UCSD-AML1 (cell line): ENCODE measurements at regions not wholly inside any gene's neighbourhood (a gene's known extent, or its start where the extent isn't known, plus 50 kb on each side); places are given as distances from the start of the nearest gene placed in this dataset.
"Not testable (repeated sequence)": the region's sequence is repeated elsewhere in the genome, so short reads cannot be mapped to it uniquely, and the experiment has no call there.

ENCODE experiments used
- DNase-seq: peaks from one replicate; lab custom pipeline; 2025; ENCODE audit not compliant: unreplicated experiment; lab: John Stamatoyannopoulos, UW

GRCh38 chr6:8652710-8653109 lies 217.4 kb upstream of the SLC35B3 start:
- DNase-seq, result no peak

DNA sequence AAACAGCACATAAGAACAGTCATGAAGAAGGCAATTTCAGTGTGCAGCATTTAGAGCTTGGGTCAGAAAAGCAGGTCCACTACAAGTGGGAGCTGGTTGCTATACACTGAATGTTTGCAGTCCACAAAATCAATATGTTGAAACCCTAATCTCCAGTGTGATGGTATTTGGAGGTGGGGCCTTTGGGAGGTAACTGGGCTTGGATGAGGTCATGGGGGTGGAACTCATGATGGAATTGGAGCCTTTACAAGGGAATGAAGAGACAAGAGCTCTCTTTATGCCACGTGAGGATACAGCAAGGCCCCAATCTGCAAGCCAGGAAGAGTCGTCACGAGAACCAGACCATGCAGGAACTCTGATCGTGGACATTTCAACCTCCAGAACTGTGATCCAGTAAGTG lies 216.7 kb upstream of the SLC35B3 start:
- no peak for DNase-seq

- DNase-seq, result no peak
Observed at GRCh38 chr6:8645212-8645611, 209.9 kb upstream of the SLC35B3 start.

- no peak for DNase-seq
Observed at GRCh38 chr6:8644306-8644705, 209.0 kb upstream of the SLC35B3 start.

- DNase-seq, result no peak
Observed at GRCh38 chr6:8642854-8643253, 207.5 kb upstream of the SLC35B3 start.

DNA sequence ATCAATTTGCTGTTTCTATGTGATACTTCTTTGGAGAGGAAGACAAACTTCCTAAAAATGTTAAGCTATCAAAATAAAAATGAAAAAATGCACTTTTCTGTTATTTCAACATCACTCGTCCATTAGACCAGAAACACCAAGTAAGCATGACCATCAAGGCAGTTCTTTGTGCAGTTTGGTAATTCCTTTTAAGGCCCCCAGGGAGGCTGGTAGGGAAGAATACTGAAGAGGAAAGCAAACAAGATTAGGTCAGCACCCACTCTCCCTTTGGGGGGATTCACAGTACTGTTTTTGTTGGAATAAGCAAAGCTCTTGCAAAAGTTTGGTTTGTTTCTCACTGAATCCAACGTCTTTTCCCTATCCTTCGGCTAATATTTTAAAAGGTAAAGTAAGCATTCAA lies 206.8 kb upstream of the SLC35B3 start:
- DNase-seq, result no peak

DNA sequence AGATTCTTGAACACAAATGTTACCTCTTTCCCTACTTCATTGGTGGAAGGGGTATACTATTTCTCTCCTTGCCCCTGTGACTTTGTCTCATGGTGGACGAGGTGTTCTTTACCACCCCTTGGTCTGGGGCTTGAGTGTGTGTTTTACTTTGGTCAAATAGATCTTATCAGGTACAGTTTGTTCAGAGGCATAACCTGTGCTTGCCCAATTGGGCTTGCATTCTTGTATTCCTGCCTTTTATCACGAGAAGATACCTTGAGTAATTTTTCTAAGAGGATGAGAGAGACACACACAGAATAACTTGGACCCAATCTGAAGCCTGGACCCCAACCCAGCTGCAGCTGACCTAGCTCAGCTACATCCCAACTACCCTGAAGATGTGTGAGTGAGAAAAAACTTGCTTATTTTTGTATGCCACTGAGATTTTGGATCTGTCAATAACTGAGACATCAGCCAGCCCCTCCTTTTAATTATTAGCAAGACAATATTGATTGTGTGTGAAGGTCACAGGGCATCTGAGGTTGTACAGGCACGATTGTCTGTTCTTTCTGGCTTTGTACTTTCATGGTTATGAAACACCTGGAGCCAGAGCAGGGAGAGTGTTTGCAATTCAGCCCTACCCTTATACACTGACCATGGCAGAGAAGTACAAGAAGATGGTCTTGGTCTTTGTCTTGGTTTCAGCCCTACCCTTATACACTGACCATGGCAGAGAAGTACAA lies 204.7 kb upstream of the SLC35B3 start:
- DNase-seq, result no peak

GRCh38 chr6:8637896-8638597 lies 202.7 kb upstream of the SLC35B3 start:
- no peak for DNase-seq

- DNase-seq, result no peak
Observed at GRCh38 chr6:8633762-8634161, 198.4 kb upstream of the SLC35B3 start.

DNA sequence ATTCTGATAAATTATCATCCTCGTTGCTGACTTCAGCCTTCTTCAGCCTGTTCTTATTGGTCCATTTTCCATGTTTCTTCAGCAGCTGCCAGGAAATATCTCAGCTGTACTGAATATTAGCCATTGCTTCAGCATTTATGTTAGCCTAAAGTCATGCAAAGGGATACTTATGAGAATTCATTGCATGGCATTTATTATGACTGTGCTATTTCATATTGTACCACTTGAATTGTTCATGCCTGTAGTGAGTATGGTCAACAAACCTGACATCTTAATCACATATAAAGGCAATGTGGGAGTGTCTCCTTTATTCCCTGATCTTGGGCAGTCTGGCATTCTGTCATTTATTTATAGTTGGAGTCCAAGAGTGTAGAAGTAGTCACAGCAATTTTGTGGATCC lies 193.4 kb upstream of the SLC35B3 start:
- DNase-seq, result no peak

- no peak for DNase-seq
Observed at GRCh38 chr6:8628063-8628462, 192.7 kb upstream of the SLC35B3 start.

DNA sequence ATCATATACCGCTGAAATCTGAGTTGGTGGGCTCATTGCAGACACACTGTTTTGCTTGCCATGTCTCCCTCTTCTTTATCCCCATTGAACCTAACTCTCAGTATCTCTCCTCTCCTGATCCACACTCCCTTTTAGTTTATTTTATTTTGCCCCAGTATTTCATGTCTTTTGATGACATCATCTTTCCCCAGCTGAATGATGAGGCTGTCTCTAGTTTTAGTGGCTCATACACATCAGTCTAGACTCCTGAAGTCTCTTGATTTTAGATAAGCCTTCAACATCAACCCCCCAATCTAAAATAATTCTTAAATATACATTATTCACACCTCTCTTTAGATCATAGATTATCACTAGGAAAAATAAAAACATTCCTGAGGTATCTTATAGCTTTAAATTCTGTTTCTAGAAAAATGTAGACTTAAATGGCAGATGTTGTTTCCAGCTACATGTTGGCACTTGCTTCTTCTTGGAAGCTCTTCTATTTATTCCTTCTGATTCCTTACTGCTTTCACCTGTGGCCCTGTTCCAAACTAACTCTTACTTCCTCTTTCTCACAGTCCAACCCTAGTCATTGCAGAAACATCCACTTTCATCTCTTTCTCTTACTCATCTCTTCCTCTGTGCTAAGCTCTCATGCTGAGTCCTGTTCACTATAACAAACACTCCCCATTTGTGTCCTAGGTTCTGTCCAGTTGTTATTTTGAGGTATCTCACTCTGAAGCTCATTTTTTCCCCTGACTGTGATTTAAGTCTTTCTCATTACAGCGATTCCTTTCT lies 191.9 kb upstream of the SLC35B3 start:
- no peak for DNase-seq

- no peak for DNase-seq
Observed at GRCh38 chr6:8624665-8625064, 189.3 kb upstream of the SLC35B3 start.

DNA sequence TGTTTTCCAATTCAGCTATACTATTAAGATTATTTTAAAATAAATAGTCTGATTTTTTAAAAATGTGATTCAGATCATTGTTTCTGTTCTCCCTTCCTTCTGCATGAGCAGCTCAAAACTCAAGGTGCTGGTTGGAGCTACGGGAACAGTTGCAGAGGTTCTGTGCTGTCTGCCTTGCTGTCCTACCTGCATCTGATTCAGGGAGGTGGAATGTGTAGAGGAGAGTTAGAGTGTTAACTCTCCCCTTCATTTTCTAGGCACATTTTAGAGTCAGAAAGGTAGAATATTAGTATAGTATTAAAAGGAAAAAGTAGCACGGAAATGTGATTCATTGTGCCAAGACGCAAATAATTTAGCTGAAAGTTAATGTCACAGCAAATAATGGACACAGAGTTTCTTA lies 188.1 kb upstream of the SLC35B3 start:
- no peak for DNase-seq

GRCh38 chr6:8619853-8620252 lies 184.5 kb upstream of the SLC35B3 start:
- DNase-seq, result no peak

- DNase-seq, result not testable (repeated sequence)
Observed at GRCh38 chr6:8619408-8619807, 184.1 kb upstream of the SLC35B3 start.

- DNase-seq, result no peak
Observed at GRCh38 chr6:8608737-8609136, 173.4 kb upstream of the SLC35B3 start.

- DNase-seq, result no peak
Observed at GRCh38 chr6:8589941-8590729, 154.8 kb upstream of the SLC35B3 start.

DNA sequence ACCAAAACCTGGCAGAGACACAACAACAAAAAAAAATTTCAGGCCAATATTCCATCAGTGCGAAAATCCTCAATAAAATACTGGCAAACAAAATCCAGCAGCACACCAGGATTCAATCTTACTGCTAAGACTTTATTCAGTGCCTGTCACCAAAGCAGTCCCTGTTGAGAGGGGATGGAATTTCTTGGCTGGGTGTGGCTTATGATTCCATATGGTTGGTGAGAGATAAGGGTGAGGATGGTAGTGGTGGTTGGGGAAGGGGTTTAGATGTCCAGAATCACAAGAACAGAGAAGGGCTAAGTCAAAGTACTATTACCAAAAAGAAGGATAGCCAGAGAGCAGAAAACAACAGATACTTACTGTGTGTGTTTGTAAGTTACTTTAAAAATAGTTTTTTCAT lies 152.8 kb upstream of the SLC35B3 start:
- no peak for DNase-seq

DNA sequence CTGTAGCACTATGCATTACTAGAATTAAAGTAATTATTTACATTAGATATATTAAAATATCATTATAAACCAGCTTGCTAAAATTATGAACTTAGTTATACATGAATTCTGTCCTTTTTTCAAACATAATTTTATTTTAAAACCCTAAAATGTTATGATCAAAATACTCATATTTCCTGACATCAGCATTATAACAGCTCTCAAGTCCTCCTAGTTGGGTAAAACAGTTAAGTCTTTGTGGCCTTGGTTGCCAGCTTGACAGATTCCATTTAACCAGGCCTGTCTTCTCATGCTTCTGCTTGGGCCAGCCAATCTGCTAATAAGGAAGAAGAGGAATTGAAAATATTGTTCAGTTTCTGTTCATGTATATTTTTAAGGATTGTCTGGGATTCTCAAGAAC lies 147.9 kb upstream of the SLC35B3 start:
- no peak for DNase-seq

- DNase-seq, result no peak
Observed at GRCh38 chr6:8579372-8579771, 144.0 kb upstream of the SLC35B3 start.
